ENCODE measurements at regions not wholly inside any gene's neighbourhood (a gene's known extent, or its start where the extent isn't known, plus 50 kb on each side); places are given as distances from the start of the nearest gene placed in this dataset.

- TF ChIP-seq CTCF (IDR thresholded peaks at IDR 0.05; ENCODE audit: low read depth, low read length) (no peak), POLR2A (IDR thresholded peaks at IDR 0.05; ENCODE audit: extremely low read depth, insufficient read length) (no peak)
These were observed 904.5 kb downstream of the NR2F1-AS1 start for GRCh38 chr5:92676215-92677165.

All from NB4 (cell line).